Neuronal stem cell (in vitro differentiated cells): ENCODE measurements at regions not wholly inside any gene's neighbourhood (a gene's known extent, or its start where the extent isn't known, plus 50 kb on each side); places are given as distances from the start of the nearest gene placed in this dataset.

ENCODE experiments used
- DNase-seq: peaks from one replicate; pipeline ENCODE4 v3.0.0-alpha.2; 2013; ENCODE audit warnings: low spot score
- H2AFZ ChIP-seq: one replicate; pipeline ENCODE4 v1.6.1; 2013; ENCODE audit warnings: mild to moderate bottlenecking, low read length, inconsistent platforms
- H2AK5ac ChIP-seq: 2 replicates; pipeline ENCODE4 v1.6.1; 2013; ENCODE audit warnings: low read depth, mild to moderate bottlenecking, inconsistent platforms, low read length, moderate library complexity, mixed read lengths
- H2BK120ac ChIP-seq: 2 replicates; pipeline ENCODE4 v1.6.1; 2013; ENCODE audit warnings: low read depth, mild to moderate bottlenecking, inconsistent platforms, low read length, moderate library complexity, mixed read lengths
- H2BK12ac ChIP-seq: one replicate; pipeline ENCODE4 v1.6.1; 2013; ENCODE audit warnings: low read length, inconsistent platforms
- H2BK15ac ChIP-seq: 2 replicates; pipeline ENCODE4 v1.6.1; 2013; ENCODE audit warnings: mild to moderate bottlenecking, low read length, inconsistent platforms, mixed read lengths
- H2BK5ac ChIP-seq: one replicate; pipeline ENCODE4 v1.6.1; 2013; ENCODE audit warnings: inconsistent platforms, mild to moderate bottlenecking, low read length, moderate library complexity
- H3K14ac ChIP-seq: one replicate; pipeline ENCODE4 v1.6.1; 2013; ENCODE audit warnings: low read length, inconsistent platforms
- H3K18ac ChIP-seq: 2 replicates; pipeline ENCODE4 v1.6.1; 2013; ENCODE audit warnings: low read length, inconsistent platforms
- H3K23ac ChIP-seq: 2 replicates; pipeline ENCODE4 v1.6.1; 2013; ENCODE audit warnings: low read depth, mild to moderate bottlenecking, mixed read lengths, low read length, inconsistent platforms; ENCODE audit not compliant: poor library complexity
- H3K27ac ChIP-seq: replicated peaks from 3 replicates; pipeline ENCODE4 v1.5.1; 2013; ENCODE audit warnings: low read length, inconsistent platforms
- H3K27me3 ChIP-seq, 3 experiments: 2 replicates each; pipeline ENCODE4 v1.6.1; 2013; ENCODE audit warnings: low read length in 3 of 3, mild to moderate bottlenecking in 2 of 3, inconsistent platforms in 1 of 3, low read depth in 1 of 3, mixed read lengths in 1 of 3, moderate library complexity in 1 of 3; ENCODE audit not compliant: control insufficient read depth in 3 of 3, insufficient read depth in 3 of 3
- H3K36me3 ChIP-seq, 2 donors: replicated peaks in 1 of 2; 2 replicates each; pipeline ENCODE4 v1.6.1; 2013; ENCODE audit warnings: low read length in 2 of 2; ENCODE audit not compliant: control insufficient read depth in 2 of 2, insufficient read depth in 2 of 2
- H3K4ac ChIP-seq: 2 replicates; pipeline ENCODE4 v1.6.1; 2013; ENCODE audit warnings: inconsistent platforms, mild to moderate bottlenecking, low read length, moderate library complexity
- H3K4me1 ChIP-seq, 2 donors: 1 replicate in 1 of 2; 2 replicates in 1 of 2; pipeline ENCODE4 v1.6.1; 2013; ENCODE audit warnings: low read length in 2 of 2, low read depth in 1 of 2; ENCODE audit not compliant: control insufficient read depth in 2 of 2, insufficient read depth in 1 of 2
- H3K4me2 ChIP-seq: one replicate; pipeline ENCODE4 v1.6.1; 2013; ENCODE audit warnings: mild to moderate bottlenecking, low read length, inconsistent platforms; ENCODE audit not compliant: insufficient read depth, poor library complexity, severe bottlenecking
- H3K4me3 ChIP-seq, 2 donors: 2 replicates each; pipeline ENCODE4 v1.5.1; 2013; ENCODE audit warnings: low read length in 2 of 2, mild to moderate bottlenecking in 2 of 2, inconsistent platforms in 1 of 2, moderate library complexity in 1 of 2
- H3K79me1 ChIP-seq: one replicate; pipeline ENCODE4 v1.6.1; 2013; ENCODE audit warnings: low read depth, mild to moderate bottlenecking, inconsistent platforms, low read length, moderate library complexity
- H3K9ac ChIP-seq: one replicate; pipeline ENCODE4 v1.6.1; 2013; ENCODE audit warnings: mild to moderate bottlenecking, low read depth, low read length, inconsistent platforms; ENCODE audit not compliant: poor library complexity
- H3K9me3 ChIP-seq, 2 donors: replicated peaks in 1 of 2; 2 replicates each; pipeline versions ENCODE3 to v1.6.1; 2013; ENCODE audit warnings: low read length in 2 of 2, mild to moderate bottlenecking in 2 of 2, inconsistent platforms in 1 of 2, low read depth in 1 of 2, mixed read lengths in 1 of 2, moderate library complexity in 1 of 2; ENCODE audit not compliant: control insufficient read depth in 2 of 2, insufficient read depth in 1 of 2
- H4K8ac ChIP-seq: one replicate; pipeline ENCODE4 v1.6.1; 2013; ENCODE audit warnings: low read depth, mild to moderate bottlenecking, inconsistent platforms, low read length, moderate library complexity
- H4K91ac ChIP-seq: one replicate; pipeline ENCODE4 v1.6.1; 2013; ENCODE audit warnings: low read length, low read depth, mild to moderate bottlenecking, inconsistent platforms; ENCODE audit not compliant: poor library complexity
- WGBS, 2 donors: extraction: QIAGEN DNeasy Blood & Tissue Kit; methylation state at CpG; one replicate each; pipeline ENCODE4 v1.1.7; 2013; ENCODE audit warnings: missing lambda C conversion rate in 2 of 2, mixed read lengths in 1 of 2; ENCODE audit not compliant: insufficient read length in 2 of 2, insufficient replicate concordance in 1 of 2; ENCODE audit errors: extremely low coverage in 2 of 2; 5-methylcytosine and 5-hydroxymethylcytosine counted together

DNA sequence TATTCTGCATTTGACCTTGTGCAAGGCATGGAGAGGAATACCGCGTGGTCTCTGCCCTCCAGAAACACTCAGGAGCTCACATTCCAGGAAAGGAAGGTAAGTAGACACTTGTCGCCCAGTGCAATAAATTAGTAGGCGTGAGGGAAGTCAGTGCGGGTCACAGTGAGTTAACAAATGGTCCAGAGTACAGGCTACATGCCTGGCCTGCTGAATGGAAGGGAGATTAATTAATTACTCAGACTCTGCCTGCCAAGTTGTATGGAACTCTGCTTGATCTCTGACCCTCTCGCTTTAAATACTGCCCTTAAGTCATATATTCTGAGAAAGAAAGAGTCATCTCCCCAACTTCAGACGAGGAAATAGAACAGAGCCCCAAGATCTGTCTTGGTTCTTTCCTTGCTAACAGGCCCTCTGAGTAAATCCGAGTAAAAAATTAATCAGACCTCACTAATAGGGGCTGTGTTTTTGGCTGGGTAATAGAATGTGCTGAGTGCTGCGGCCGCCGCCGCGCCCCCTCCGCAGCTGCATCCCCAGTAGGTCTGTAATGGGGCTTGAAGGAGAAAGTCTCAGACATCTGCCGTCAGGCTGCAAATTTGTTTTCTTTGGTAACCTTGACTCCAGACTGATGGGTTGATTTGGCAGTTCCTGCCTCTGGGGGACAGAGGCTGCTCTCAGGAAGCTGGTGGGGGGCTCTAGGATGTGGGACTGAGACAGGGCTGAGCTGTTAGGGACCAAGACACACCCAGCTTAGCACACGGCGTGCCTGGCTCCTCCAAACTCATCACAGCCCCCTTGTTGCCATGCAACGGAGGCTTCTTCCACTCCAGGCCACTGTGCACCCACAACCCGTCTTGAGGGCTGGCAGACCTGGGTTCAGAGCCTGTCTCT lies 144.4 kb downstream of the NSG2 start:
- H3K9ac ChIP-seq = no peak overlapping the region
- no peak overlapping the region for H3K27ac ChIP-seq
- no peak overlapping the region for H2BK120ac ChIP-seq
- H3K27me3 ChIP-seq = peaks cover 0 to 3% (median 0%) of the 10 kb centered on the region in 3 experiments
- H4K8ac ChIP-seq = no peak overlapping the region
- H3K23ac ChIP-seq = no peak overlapping the region
- no peak for DNase-seq
- H3K36me3 ChIP-seq = no peaks in the 10 kb centered on the region
- no peak overlapping the region for H3K4ac ChIP-seq
- no peaks in the 10 kb centered on the region for H3K79me1 ChIP-seq
- H3K4me1 ChIP-seq = peaks cover 0 to 9% of the 10 kb centered on the region in 2 donors
- H3K18ac ChIP-seq = no peak overlapping the region
- H2BK15ac ChIP-seq = no peak overlapping the region
- H2AFZ ChIP-seq = no peak overlapping the region
- H3K9me3 ChIP-seq = no peaks in the 10 kb centered on the region
- WGBS, 2 donors = no CpG with 5 or more reads among the region's 19 CpGs
- no peak overlapping the region for H4K91ac ChIP-seq
- no peak overlapping the region for H2BK12ac ChIP-seq
- H2AK5ac ChIP-seq = no peak overlapping the region
- H3K14ac ChIP-seq = no peak overlapping the region
- no peak overlapping the region for H3K4me2 ChIP-seq
- no peak overlapping the region for H3K4me3 ChIP-seq
- H2BK5ac ChIP-seq = no peak overlapping the region

DNA sequence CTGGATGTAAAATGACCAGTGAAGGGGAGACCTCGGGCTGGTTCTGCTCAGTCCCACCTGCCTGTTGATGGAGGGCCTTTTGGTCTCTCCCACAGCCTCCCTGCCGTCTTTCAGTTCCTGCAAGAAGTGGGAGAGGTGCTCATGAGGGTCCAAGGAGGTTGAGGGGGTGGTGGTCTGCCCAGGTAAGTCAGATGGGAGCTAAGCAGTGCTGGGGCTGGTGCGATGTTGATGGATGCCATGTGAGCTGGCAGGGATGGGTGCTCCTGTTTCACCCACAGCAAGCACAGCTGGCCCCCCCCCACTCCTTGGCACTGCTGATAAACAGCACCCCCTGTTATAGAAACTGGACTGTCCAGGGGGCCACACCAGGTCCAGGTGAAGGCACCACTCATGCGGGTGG lies 145.6 kb downstream of the NSG2 start:
- Histone ChIP-seq H3K4me1 (peaks cover 0 to 15% of the 10 kb centered on the region in 2 donors), H2BK12ac (no peak overlapping the region), H3K14ac (no peak overlapping the region), H2BK5ac (no peak overlapping the region), H4K8ac (no peak overlapping the region), H3K23ac (no peak overlapping the region), H3K36me3 (no peaks in the 10 kb centered on the region), H3K9me3 (no peaks in the 10 kb centered on the region), H3K27ac (no peak overlapping the region), H3K27me3 (peaks cover 0 to 3% (median 0%) of the 10 kb centered on the region in 3 experiments), H2AFZ (no peak overlapping the region), H4K91ac (no peak overlapping the region), H3K4me3 (no peak overlapping the region), H3K18ac (no peak overlapping the region), H3K79me1 (no peaks in the 10 kb centered on the region), H3K9ac (no peak overlapping the region), H2BK15ac (no peak overlapping the region), H3K4ac (no peak overlapping the region), H2AK5ac (no peak overlapping the region), H2BK120ac (no peak overlapping the region), H3K4me2 (no peak overlapping the region)
- DNase-seq = no peak
- WGBS, 2 donors = no CpG with 5 or more reads among the region's 4 CpGs

DNA sequence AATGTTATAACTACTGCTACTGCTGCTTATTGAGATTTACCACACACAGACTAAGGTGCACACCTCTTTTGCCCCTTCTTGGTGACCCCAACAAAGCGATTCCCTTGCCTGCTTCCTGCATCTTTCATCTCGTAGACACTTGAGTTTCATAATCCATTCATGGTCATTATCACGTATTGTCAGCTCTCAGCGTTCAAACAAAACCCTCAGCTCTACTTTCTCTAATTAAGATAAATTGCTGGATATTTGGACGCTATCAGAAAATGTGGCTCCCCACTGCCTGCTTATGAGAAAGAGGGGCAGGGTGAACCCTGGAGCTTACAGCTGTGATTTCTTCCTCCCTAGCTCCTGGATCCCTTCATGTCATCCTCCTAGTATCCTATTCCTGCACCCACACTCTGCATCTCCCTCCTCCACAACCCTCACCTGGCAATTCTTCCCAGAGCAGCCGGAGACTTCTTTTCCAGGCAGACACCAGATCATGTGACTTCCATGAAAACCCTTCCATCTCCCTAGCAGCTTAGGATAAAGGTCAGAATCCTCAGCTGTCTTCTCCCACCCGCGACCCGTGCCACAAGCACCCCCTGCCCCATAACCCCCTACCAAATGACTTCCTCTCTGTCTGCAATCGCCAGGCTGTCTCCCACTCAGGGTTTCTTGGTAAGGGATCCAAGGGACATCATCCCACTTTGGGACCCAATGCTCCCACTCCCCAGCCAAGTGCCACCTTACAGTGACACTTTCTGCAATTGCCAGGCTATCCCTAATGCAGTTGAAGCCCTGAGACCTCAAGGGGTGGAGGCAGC lies 146.5 kb downstream of the NSG2 start:
- no peak for DNase-seq
- peak overlapping the region; percentile 4 for H2AK5ac ChIP-seq
- WGBS, 2 donors = no CpG with 5 or more reads among the region's 10 CpGs

DNA sequence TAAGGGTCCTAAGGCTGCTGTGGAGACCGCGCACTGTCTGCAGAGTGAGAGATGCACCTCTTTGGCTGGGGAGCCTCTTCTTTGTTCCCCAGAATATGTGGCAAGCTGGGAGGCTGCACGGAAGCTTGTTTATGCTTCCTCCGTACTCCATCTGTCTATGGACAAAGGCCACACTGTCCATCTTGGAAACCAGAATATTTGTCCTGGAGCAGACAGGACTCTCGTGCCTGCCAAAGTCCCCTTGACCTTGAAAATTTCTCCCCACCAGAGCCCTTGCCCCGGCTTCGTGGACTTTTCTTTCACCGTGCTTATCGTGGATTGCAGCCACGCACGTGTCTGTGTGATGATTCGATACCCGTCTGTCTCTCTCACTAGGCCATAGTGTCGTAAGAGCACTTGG lies 147.4 kb downstream of the NSG2 start:
- WGBS, 2 donors = no CpG with 5 or more reads among the region's 14 CpGs

More for the DNA sequence above, 146.5 kb downstream of the NSG2 start:
- H3K4ac ChIP-seq = no peak overlapping the region
- H3K9me3 ChIP-seq = no peaks in the 10 kb centered on the region
- no peak overlapping the region for H2BK120ac ChIP-seq
- no peaks in the 10 kb centered on the region for H3K79me1 ChIP-seq
- no peak overlapping the region for H3K23ac ChIP-seq
- no peak overlapping the region for H3K27ac ChIP-seq
- H2BK12ac ChIP-seq = no peak overlapping the region
- no peak overlapping the region for H3K4me3 ChIP-seq
- no peak overlapping the region for H3K14ac ChIP-seq
- no peak overlapping the region for H2AFZ ChIP-seq
- H2BK5ac ChIP-seq = no peak overlapping the region
- H3K4me1 ChIP-seq = peaks cover 0 to 12% of the 10 kb centered on the region in 2 donors
- no peak overlapping the region for H4K91ac ChIP-seq
- no peak overlapping the region for H2BK15ac ChIP-seq
- no peaks in the 10 kb centered on the region for H3K36me3 ChIP-seq
- H3K4me2 ChIP-seq = no peak overlapping the region
- no peaks in the 10 kb centered on the region for H3K27me3 ChIP-seq
- H4K8ac ChIP-seq = no peak overlapping the region
- H3K18ac ChIP-seq = no peak overlapping the region
- no peak overlapping the region for H3K9ac ChIP-seq

More for the DNA sequence above, 147.4 kb downstream of the NSG2 start:
- H3K27me3 ChIP-seq = no peaks in the 10 kb centered on the region
- H3K36me3 ChIP-seq = no peaks in the 10 kb centered on the region
- H3K4me1 ChIP-seq = peaks cover 0 to 11% of the 10 kb centered on the region in 2 donors
- H3K18ac ChIP-seq = no peak overlapping the region
- H3K14ac ChIP-seq = no peak overlapping the region
- no peaks in the 10 kb centered on the region for H3K9me3 ChIP-seq
- no peak overlapping the region for H2BK15ac ChIP-seq
- no peak overlapping the region for H2BK5ac ChIP-seq
- H2AFZ ChIP-seq = no peak overlapping the region
- H3K4ac ChIP-seq = no peak overlapping the region
- no peak overlapping the region for H3K4me2 ChIP-seq
- no peak overlapping the region for H3K4me3 ChIP-seq
- H3K23ac ChIP-seq = no peak overlapping the region
- H2BK12ac ChIP-seq = no peak overlapping the region
- no peak overlapping the region for H4K91ac ChIP-seq
- no peaks in the 10 kb centered on the region for H3K79me1 ChIP-seq
- H3K9ac ChIP-seq = no peak overlapping the region
- H2BK120ac ChIP-seq = no peak overlapping the region
- no peak for DNase-seq
- no peak overlapping the region for H2AK5ac ChIP-seq
- no peak overlapping the region for H4K8ac ChIP-seq
- H3K27ac ChIP-seq = no peak overlapping the region
